ENCODE measurements at regions not wholly inside any gene's neighbourhood (a gene's known extent, or its start where the extent isn't known, plus 50 kb on each side); places are given as distances from the start of the nearest gene placed in this dataset.

- TF ChIP-seq XRCC5 (IDR thresholded peaks at IDR 0.05; ENCODE audit: low read depth, low read length) = no peak
- no peak for TF ChIP-seq BRF1 (IDR thresholded peaks at IDR 0.05; ENCODE audit: borderline replicate concordance, extremely low read depth, insufficient read length)
- TF ChIP-seq PCBP2 (IDR thresholded peaks at IDR 0.05; ENCODE audit: low read depth, low read length, poor library complexity, severe bottlenecking) = no peak
- TF ChIP-seq MAFK (IDR thresholded peaks at IDR 0.05; ENCODE audit: low read length) = no peak
- TF ChIP-seq CSDE1 (IDR thresholded peaks at IDR 0.05) = no peak
- no peak for TF ChIP-seq CTCF (IDR thresholded peaks at IDR 0.05 in 2 of 3, conservative IDR thresholded peaks at IDR 0.05 in 1 of 3; ENCODE audit: insufficient read depth in 2 of 3, low read depth in 1 of 3, low read length in 3 of 3)
- no peak for TF ChIP-seq SNAPC5 (CRISPR knock-in tag; IDR thresholded peaks at IDR 0.05)
- TF ChIP-seq CEBPB (tag; IDR thresholded peaks at IDR 0.05) = no peak
- TF ChIP-seq ZNF143 (CRISPR knock-in tag; IDR thresholded peaks at IDR 0.05) = no peak
- no peak for TF ChIP-seq CBX2 (IDR thresholded peaks at IDR 0.05; ENCODE audit: insufficient read depth, low read length, poor library complexity, severe bottlenecking)
Observed at GRCh38 chr22:44592824-44593148, 94.8 kb upstream of the RTL6 start.

Data from K562 (cell line).